ENCODE measurements at regions not wholly inside any gene's neighbourhood (a gene's known extent, or its start where the extent isn't known, plus 50 kb on each side); places are given as distances from the start of the nearest gene placed in this dataset.
"Not testable (repeated sequence)": the region's sequence is repeated elsewhere in the genome, so short reads cannot be mapped to it uniquely, and the experiment has no call there.

GRCh38 chr6:14408446-14408845 is 290.9 kb downstream of the CD83 start:
- DNase-seq, result no peak

DNA sequence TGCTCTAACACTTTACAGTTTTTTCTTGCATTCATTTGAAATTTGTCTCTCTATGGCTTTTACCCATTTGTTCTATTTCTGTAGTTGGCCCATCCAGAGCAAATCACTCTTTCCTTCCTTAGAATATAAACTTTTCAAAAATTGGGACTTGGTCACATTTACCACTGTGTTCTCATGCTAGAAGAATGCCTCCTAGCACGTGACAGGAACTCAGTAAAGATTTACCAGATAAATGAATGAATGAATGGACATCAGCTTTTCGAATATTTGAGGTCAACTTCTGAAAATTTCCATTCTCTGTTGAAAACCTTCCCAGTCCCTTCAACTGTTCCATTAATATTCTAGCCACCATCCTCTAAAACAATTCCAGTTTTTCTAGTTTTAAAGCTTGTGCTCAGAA is 294.5 kb downstream of the CD83 start:
- no peak for DNase-seq

- no peak for DNase-seq
Observed at GRCh38 chr6:14415452-14415851, 297.9 kb downstream of the CD83 start.

- DNase-seq, result no peak
Observed at GRCh38 chr6:14417377-14417776, 299.8 kb downstream of the CD83 start.

DNA sequence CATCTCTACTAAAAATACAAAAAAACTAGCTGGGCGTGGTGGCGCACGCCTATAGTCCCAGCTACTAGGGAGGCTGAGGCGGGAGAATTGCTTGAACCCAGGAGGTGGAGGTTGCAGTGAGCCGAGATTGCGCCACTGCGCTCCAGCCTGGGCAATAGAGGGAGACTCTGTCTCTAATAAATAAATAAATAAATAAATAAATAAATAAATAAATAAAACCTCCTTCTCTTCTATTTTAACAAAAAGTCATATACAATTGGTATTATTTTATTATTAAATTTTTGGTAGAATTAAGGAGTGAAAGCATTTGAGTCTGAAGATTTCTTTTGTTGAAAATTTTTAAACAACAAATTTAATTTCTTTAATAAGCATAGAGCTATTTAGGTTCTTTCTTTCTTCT is 301.7 kb downstream of the CD83 start:
- DNase-seq, result not testable (repeated sequence)

DNA sequence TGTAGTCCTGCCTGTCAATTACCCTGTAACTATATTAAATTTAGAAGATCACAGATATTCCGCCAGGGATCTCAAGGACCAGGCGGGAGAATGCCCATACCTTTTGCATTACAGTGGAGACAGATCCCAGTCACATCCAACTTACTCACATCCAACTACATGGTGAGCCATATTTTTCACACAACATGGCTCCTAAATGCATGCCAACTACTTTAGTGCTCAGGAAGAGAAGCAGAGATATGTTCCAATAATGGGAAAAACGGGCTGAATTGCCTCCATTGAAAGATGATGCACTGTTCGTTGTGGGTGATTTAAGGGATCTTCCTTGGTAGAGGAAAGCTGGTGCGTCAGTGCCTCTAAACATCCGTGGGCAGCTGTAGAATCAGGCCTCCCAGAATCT is 304.5 kb downstream of the CD83 start:
- DNase-seq, result no peak

GRCh38 chr6:14422917-14423316 is 305.3 kb downstream of the CD83 start:
- no peak for DNase-seq

DNA sequence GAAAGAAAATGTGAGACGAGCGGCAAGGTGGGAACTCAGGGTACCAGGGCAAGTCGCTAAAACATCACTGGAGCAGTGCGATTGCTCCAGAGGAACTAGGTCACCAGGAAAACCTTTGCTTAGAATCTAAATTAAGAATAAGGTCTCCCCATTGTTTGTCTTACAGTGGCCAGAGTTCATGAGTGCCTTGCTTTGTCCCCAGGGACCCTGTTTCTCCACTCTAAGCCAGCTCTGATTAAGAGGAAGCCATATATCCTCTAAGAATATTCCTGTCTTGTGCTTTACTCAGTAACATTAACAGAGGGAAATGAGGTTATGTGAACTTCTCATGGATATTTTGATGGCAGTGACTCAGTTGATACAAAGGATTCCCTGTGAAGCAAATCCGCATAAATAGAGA is 305.8 kb downstream of the CD83 start:
- DNase-seq, result no peak

GRCh38 chr6:14423955-14424354 is 306.4 kb downstream of the CD83 start:
- DNase-seq, result no peak

DNA sequence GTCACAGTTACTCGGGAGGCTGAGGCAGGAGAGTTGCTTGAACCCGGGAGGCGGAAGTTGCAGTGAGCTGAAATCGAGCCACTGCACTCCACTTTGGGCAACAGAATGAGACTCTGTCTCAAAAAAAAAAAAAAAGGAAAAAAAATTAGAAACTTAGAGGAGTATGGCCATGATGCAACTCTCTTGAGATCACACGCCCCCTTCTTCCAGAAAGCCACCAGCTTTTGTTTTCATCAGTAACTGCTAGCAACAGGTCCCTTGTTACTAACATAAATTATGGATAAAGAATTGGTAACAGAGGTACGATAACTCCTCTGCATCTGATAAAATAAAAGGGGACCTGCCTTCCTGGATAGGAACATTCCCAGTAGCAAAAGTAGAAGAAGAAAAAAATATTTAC is 308.2 kb downstream of the CD83 start:
- no peak for DNase-seq

GRCh38 chr6:14426281-14426680 is 308.7 kb downstream of the CD83 start:
- DNase-seq, result no peak

DNA sequence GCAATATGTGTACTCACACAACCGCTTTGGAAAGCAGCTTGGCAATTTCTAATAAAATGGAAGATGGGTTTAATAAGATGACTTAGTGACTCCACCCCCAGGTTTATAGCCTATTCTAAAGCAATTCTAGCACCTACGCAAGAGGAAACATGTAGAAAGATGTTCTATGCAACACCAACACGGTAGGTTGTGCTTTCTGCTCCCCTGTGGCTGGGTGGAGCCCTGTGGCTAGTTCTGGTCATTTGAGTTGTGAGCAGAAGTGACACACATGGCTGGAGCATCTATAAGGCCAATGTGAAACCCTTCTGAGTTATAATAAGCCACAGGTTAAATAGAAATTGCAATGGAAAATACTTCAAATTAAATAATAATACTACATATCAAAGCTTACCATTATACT is 310.7 kb downstream of the CD83 start:
- no peak for DNase-seq

DNA sequence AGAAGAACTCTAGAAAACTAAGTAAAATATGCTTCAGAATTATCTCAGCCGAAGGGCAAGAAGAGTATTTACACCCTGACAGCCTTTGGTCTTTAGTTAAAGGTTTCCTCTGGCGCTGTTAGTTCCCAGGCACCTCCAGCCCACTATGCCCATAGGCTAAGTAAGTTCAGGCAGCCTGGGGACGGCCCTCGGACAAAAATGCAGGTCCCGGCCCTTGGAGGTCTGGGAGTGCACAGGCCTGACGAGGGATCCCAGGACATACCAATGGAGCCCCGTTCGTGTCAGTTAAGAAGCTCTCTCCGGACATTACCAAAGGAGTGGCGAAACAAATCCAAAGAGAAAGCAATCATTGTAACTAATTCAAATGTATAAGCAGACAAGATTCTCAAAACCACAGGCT is 311.8 kb downstream of the CD83 start:
- DNase-seq, result no peak

- no peak for DNase-seq
Observed at GRCh38 chr6:14430218-14430617, 312.6 kb downstream of the CD83 start.

DNA sequence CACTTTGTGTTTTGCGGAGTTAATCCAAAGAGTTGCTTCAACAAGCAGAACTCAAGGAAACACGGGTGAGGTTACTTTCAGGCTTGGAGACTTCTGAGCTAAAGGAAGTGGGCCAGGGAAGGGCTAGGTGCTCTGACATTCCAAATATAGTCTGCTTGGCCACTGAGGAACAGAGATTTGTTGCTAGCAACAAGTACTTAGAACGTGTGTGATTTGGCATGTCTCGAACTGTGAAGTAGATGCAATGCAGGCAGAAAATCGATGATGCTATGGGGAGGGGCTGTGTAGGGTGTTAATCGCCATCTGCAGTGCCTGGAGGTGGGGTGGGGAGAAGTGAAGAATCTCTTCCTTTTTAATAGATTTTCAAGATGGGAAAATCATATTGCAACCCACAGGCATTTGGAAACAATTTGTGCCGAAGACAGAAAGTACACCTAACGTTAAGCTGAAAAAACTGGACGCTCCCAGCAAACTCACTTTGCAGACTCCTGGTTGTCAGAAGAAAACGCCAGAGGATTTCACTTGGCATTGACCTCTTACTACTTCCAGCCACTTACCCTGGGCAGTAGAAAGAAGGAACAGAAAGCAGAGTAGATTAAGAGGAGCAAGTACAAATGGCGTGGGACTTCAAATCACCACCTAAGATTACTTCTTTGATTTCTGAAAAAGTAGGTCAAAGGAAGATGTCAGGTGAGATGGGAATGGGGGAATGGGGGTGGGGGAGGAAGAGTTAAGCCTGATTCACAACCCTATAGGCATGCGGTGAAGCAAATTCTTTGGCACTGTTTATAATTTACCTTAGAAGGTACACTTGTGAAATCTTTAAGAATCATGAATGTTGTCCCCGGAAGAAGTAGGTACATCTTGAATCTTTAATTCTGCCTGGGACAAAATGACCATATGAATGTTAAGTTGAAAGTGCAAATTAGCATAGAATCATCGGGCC is 314.1 kb downstream of the CD83 start:
- no peak for DNase-seq

- DNase-seq, result no peak
Observed at GRCh38 chr6:14434916-14435690, 317.5 kb downstream of the CD83 start.

DNA sequence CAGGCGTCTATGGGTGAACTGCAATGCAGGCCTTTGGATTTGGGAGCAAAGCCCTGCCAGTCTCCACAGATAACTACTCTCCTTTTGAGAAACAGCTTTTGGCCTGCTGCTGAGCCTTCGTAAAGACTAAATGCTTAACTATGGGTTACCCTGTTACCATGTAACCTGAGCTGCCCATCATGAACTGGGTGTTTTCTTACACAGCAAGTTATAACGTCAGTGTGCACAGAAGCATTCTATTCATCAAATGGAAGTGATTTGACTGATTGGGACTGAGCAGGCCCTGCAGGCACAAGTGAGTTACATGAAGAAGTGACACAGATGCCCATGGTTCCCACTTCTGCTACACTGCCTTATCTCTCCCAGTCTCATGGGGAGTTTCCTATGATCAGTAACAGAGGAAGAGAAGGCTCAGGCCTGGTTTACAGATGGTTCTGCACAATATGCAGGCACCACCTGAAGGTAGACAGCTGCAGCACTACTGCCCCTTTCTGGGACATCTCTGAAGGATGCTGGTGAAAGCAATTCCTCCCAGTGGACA is 319.1 kb downstream of the CD83 start:
- DNase-seq, result no peak

DNA sequence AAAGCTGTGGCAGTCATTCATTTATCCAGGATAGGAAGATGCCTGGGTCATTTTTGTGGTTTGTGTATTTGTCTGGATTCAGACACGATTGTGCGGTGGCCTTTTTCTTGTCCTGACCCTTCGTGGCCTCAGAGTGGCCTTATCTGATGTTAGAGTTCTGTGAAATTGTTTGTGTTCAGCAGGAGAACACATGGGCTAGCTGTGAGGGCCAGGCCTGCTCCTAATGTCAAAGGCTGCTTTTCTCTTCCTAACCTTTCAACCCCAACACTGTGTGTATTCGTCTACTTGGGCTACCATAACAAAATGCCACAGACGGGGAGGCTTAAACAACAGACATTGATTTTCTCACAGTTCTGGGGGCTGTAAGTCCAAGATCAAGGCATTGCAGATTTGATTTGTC is 321.8 kb downstream of the CD83 start:
- no peak for DNase-seq

DNA sequence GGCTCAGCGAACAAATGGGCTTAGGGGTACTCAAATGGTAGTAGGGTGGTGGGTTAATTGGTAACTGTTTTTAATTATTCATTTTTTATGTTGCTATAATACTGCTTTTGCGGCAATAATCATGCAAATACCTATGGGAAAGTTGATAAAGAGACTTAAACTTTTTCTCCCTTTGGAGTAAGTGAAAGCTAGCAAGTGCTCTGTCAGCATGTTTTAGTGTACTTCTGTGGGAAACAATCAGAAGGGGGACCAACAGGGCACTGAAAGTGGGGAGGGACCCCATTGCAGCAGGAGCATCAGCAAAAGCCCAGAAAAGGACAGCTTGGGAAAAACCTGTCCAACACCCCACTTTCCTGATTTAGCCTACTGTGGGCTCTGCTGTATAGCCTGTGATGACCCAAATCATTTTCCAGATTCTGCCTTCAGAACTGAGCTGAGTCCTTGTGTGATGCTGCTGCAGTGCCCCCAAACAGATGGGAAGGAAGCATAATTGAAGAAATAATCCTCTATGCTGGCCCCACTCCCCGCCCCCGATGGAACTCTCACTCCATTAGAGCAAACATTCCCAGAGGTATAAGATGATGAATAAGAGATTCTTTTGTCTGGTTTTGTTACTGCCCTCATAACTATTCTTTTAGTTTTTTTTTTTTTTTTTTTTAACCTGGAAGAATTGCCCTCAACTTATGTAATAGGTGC is 322.8 kb downstream of the CD83 start:
- DNase-seq, result no peak

DNA sequence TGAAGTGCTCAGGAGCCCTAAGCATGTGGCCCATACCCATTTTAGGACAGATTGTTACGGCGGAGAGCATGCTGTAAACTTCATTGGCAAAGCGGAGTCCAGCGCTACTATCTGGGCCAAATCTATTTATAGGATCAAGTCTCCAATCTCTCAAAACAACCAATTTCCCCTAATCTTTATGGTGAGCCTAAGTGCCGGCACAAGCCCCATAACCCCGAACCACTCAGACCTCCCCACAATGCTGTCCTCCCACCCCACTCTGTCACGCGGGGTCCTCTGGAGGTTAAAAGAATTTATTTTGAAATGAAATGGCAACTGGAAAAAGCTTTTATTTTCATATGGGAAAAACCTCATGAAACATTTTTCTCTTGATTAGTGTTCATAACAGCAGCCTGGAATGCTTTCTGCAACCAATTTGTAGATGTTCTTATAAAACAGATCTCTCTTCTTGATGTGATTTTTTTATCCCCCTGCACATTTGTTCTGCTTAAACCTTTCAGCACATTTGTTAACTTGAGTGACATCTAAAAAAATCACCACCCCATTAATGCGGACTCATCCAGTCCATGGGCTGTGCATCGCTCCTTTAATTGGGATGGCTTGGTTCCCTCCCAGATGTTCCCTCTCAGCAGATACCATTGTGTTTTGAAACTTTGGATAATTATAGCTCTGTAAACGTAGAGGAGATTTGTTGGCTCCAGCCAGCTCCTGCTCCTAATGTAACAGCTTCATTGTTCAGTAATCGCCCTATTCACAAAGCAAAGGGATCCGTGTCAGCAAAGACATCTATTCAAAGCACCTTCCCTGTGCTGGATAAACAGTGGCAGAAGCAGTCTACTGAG is 323.6 kb downstream of the CD83 start:
- DNase-seq, result no peak

DNA sequence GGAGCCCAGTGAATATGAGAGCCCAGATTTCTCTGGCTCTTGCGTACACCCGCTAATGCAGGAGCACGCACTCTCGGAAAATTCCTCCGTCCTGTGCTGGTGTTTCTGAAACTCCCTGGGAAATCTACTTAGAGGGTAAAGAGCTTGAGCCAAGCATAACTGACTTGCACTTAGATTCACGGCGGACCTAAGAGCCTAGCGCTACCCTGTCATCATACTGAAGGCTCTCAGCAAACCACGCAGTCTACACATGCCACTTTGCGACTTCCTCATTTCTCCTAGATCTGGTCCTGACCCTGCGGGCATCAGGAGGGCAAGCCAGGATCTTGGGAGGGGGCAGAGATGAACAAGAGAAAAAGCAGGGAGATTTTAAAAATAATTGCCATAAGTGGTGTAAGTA is 324.7 kb downstream of the CD83 start:
- peak; percentile 8 for DNase-seq

- no peak for DNase-seq
Observed at GRCh38 chr6:14443629-14444268, 326.2 kb downstream of the CD83 start.

All from SIG-M5 (cell line).